ENCODE measurements at regions not wholly inside any gene's neighbourhood (a gene's known extent, or its start where the extent isn't known, plus 50 kb on each side); places are given as distances from the start of the nearest gene placed in this dataset.

GRCh38 chr11:116535120-116535519, 237.7 kb downstream of the BUD13 start:
- no peak overlapping the region for H3K4me3 ChIP-seq (ENCODE audit: low read depth, low read length)
- no peak for TF ChIP-seq CTCF (IDR thresholded peaks at IDR 0.05; ENCODE audit: borderline replicate concordance, insufficient read depth, low read depth, low read length)

GRCh38 chr11:116534270-116534975, 238.4 kb downstream of the BUD13 start:
- H3K4me3 ChIP-seq (ENCODE audit: low read depth, low read length) = no peak overlapping the region
- no peak for TF ChIP-seq CTCF (IDR thresholded peaks at IDR 0.05; ENCODE audit: borderline replicate concordance, insufficient read depth, low read depth, low read length)

DNA sequence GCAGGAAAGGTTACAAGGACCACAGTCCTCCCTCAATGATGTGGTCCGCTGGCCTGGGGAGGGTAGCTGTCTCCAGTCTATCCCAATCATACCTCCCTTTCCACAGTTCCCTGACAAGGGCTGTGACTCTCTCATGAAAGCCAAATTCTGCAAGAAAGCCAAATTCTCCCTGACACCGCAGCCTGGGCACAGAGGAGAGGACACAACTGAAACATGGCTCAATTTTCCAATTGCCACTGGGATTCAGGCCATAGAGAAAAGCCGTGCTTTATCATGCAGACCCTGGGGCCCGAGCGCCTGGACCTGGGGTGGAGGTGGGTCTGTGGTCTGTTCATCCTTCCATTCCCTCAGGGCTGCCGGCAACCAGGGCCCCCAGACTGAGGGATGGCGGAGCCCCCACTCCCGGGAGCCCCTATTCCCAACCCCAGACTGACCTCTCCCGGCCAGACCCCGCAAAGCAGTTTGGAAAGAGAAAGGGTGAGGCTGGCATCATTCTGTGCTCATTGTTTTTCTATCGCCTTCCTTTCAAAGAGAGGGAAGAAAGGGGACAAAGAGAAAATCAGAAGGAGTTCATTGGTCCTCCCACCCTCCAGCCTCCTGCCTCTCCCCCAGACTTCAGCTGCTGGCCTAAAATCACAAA, 239.5 kb downstream of the BUD13 start:
- no peak overlapping the region for H3K4me3 ChIP-seq (ENCODE audit: low read depth, low read length)
- 0 out of 2 replicates have a peak, but pooled peaks have one; percentile 16 for TF ChIP-seq CTCF (IDR thresholded peaks at IDR 0.05; ENCODE audit: borderline replicate concordance, insufficient read depth, low read depth, low read length)

DNA sequence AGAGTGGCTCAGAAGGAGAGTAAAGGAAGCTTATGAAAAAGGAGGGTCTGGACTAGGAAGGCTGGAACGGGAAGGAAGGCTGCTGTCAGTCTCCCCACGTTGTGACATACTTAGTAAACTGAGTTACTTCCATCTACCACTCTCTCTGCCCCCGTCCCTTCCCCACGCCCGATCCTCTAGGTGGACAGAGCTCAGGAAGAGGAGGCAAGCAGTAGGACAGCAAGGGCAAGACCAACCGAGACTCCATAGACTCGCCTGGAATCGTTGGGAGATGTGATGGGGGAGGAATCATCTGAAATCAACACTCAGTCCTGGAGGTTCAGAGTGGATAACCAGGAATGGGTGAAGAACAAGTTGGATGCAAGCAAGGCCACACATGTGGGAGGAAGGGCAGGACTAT, 240.7 kb downstream of the BUD13 start:
- no peak overlapping the region for H3K4me3 ChIP-seq (ENCODE audit: low read depth, low read length)
- TF ChIP-seq CTCF (IDR thresholded peaks at IDR 0.05; ENCODE audit: borderline replicate concordance, insufficient read depth, low read depth, low read length) = no peak

- TF ChIP-seq CTCF (IDR thresholded peaks at IDR 0.05; ENCODE audit: borderline replicate concordance, insufficient read depth, low read depth, low read length) = no peak
- no peak overlapping the region for H3K4me3 ChIP-seq (ENCODE audit: low read depth, low read length)
Observed at GRCh38 chr11:116530705-116531104, 242.1 kb downstream of the BUD13 start.

- no peak for TF ChIP-seq CTCF (IDR thresholded peaks at IDR 0.05; ENCODE audit: borderline replicate concordance, insufficient read depth, low read depth, low read length)
Observed at GRCh38 chr11:116529271-116529670, 243.5 kb downstream of the BUD13 start.

More at GRCh38 chr11:116529271-116529670, 243.5 kb downstream of the BUD13 start:
- no peak overlapping the region for H3K4me3 ChIP-seq (ENCODE audit: low read depth, low read length)

All from GM12875 (cell line).